ENCODE measurements at regions not wholly inside any gene's neighbourhood (a gene's known extent, or its start where the extent isn't known, plus 50 kb on each side); places are given as distances from the start of the nearest gene placed in this dataset.

DNA sequence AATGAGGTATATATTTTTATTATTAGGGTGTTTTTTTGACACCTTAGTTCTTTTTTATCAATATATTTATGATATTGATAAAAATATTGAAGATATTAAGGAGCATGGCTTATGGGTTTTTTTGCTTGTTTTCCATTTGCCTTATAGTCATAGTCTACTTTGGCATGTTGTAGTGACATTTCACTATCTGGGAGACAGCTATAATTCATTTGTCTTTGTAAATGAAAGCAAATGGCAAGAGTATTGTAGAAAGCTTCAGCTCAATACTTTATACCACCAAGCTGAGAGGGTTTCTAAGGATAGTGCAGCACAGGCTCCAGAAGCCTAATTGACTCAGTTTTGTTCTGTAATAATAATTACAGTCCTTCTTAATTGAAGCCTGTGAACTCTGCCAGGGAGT, 1182.3 kb downstream of the EFNA5 start:
- TF ChIP-seq GATA3 (IDR thresholded peaks at IDR 0.05; ENCODE audit: low read depth, low read length) (no peak), GATA2 (IDR thresholded peaks at IDR 0.05; ENCODE audit: low read depth, low read length) (no peak)
